ENCODE measurements at regions not wholly inside any gene's neighbourhood (a gene's known extent, or its start where the extent isn't known, plus 50 kb on each side); places are given as distances from the start of the nearest gene placed in this dataset.

DNA sequence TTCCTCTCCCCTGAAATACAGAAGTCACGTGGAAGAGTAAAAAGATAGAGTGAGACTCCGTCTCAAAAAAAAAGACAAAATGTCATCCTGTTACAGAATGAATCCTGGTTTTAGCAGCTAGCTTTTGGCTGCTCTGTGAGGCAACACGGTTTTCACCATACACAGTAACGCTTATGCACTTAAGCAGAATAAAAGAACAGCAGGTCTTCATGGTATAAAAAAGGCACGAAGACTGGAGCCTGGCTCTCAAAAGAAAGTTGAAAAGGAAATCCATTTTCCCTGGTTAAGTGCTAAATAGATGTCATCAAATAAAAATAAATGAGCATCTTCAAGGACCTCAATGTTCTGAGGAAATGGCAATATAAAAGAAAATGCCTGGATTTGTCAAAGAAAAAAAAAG lies 444.1 kb downstream of the IPO8 start:
- Mint-ChIP-seq H3K27ac (no peak overlapping the region), H3K9me3 (ENCODE audit: low read depth) (peaks cover 2% of the 10 kb centered on the region), H3K36me3 (ENCODE audit: low read depth) (no peaks in the 10 kb centered on the region), H3K4me1 (no peaks in the 10 kb centered on the region), H3K27me3 (no peaks in the 10 kb centered on the region), H3K4me3 (no peak overlapping the region)
- intact Hi-C loops (cut with DNase I, micrococcal nuclease): no loop called here
- DNase-seq (no peak), ATAC-seq (no peak)
- ChIA-PET CTCF (no interaction called here), POLR2A (no interaction called here)

GRCh38 chr12:30243426-30243825 lies 452.2 kb downstream of the IPO8 start:
- ChIA-PET POLR2A (no interaction called here), CTCF (no interaction called here)
- H3K36me3 Mint-ChIP-seq (ENCODE audit: low read depth): no peaks in the 10 kb centered on the region
- no peak overlapping the region for H3K4me3 Mint-ChIP-seq
- H3K27ac Mint-ChIP-seq: no peak overlapping the region
- H3K4me1 Mint-ChIP-seq: no peaks in the 10 kb centered on the region
- ATAC-seq: no peak
- H3K27me3 Mint-ChIP-seq: no peaks in the 10 kb centered on the region
- DNase-seq: no peak
- peaks cover 3% of the 10 kb centered on the region for H3K9me3 Mint-ChIP-seq (ENCODE audit: low read depth)
- intact Hi-C loops (cut with DNase I, micrococcal nuclease): no loop called here

GRCh38 chr12:30219047-30219446 lies 435.3 kb upstream of the TMTC1 start:
- ChIA-PET POLR2A (no interaction called here), CTCF (no interaction called here)
- Mint-ChIP-seq H3K4me3 (no peak overlapping the region), H3K27me3 (peaks cover 1% of the 10 kb centered on the region), H3K27ac (no peak overlapping the region), H3K4me1 (no peaks in the 10 kb centered on the region), H3K9me3 (ENCODE audit: low read depth) (no peaks in the 10 kb centered on the region), H3K36me3 (ENCODE audit: low read depth) (no peaks in the 10 kb centered on the region)
- intact Hi-C loops (cut with DNase I, micrococcal nuclease): loop anchor here in 1 of 2 experiments (5.0 kb wide), 1 partner anchor 42 kb away; no protein-coding TSS in a partner anchor
- DNase-seq (no peak), ATAC-seq (no peak)

DNA sequence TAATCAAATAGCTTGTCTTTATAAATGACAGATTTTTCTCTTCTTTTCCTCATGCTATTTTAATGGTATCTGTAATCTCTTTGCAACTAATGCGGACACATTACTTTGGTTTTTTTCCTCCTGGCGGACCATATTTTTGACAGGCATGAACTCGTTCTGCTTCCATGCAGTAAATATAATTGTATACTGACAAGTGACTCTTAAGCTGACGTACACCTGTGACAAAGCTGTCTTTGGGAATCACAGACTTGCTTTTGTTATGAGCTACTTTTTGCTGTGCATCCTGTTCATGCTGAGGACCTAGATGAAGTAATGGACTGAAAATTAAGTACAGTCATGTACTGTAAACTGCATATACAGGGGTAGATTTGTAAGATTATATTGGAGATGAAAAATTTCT lies 434.3 kb upstream of the TMTC1 start:
- DNase-seq: no peak
- POLR2A ChIA-PET: no interaction called here
- Mint-ChIP-seq H3K4me3 (no peak overlapping the region), H3K36me3 (ENCODE audit: low read depth) (no peaks in the 10 kb centered on the region), H3K9me3 (ENCODE audit: low read depth) (no peaks in the 10 kb centered on the region), H3K4me1 (no peaks in the 10 kb centered on the region), H3K27me3 (no peaks in the 10 kb centered on the region), H3K27ac (no peak overlapping the region)
- no peak for ATAC-seq
- CTCF ChIA-PET: no interaction called here
- intact Hi-C loops (cut with DNase I, micrococcal nuclease): loop anchor here in 1 of 2 experiments (5.0 kb wide), 1 partner anchor 41 kb away; no protein-coding TSS in a partner anchor

- ChIA-PET POLR2A (no interaction called here), CTCF (no interaction called here)
- intact Hi-C loops (cut with DNase I, micrococcal nuclease): no loop called here
These were observed 429.4 kb upstream of the TMTC1 start for GRCh38 chr12:30213166-30213565.

DNA sequence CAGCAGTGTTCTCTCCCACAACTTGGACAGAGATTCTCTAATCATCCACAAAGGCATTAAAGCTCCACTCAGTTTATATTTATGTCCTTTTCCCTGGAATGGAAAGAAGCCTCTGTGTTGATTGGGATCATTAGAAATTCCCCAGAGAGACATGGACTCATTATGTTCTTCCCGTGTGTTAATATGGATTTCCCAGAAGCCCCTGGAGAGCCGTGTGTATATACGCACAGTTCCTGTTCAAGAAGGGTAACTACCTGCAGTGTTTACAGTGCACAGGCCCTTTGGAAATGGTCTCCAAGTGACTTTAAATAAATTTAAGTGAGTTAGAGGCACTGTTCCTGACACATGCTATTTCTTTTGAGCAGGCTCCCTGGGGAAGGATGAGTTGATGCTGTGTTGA lies 428.0 kb upstream of the TMTC1 start:
- no peak for ATAC-seq
- Mint-ChIP-seq H3K27ac (no peak overlapping the region), H3K4me3 (no peak overlapping the region), H3K36me3 (ENCODE audit: low read depth) (no peaks in the 10 kb centered on the region), H3K27me3 (no peaks in the 10 kb centered on the region), H3K4me1 (no peaks in the 10 kb centered on the region), H3K9me3 (ENCODE audit: low read depth) (no peaks in the 10 kb centered on the region)
- DNase-seq: no peak
- POLR2A ChIA-PET: no interaction called here
- CTCF ChIA-PET: no interaction called here
- intact Hi-C loops (cut with DNase I, micrococcal nuclease): no loop called here

More at GRCh38 chr12:30213166-30213565, 429.4 kb upstream of the TMTC1 start:
- Mint-ChIP-seq H3K4me1 (no peaks in the 10 kb centered on the region), H3K27ac (no peak overlapping the region), H3K27me3 (no peaks in the 10 kb centered on the region), H3K9me3 (ENCODE audit: low read depth) (no peaks in the 10 kb centered on the region), H3K4me3 (no peak overlapping the region), H3K36me3 (ENCODE audit: low read depth) (no peaks in the 10 kb centered on the region)
- no peak for ATAC-seq
- DNase-seq: no peak

DNA sequence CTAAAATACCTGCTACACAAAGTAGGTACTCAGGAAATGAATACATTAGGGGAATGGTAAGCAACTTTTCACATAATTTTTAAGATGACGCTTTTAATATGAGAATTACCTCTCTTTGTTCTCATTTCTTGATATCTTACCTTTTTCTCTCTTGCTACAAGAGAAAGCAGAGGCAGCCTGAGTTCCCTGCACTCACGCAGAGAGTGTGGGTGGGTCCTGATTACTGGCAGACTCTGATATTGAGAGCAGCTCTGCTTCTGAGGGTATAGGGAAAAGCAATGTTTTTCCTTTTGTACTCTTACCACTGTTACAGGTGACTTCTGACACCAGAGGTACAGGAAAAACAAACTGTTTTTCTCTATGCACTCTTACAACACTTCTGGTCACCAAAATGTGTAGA lies 420.2 kb upstream of the TMTC1 start:
- peaks cover 15% of the 10 kb centered on the region for H3K27me3 Mint-ChIP-seq
- no peak overlapping the region for H3K27ac Mint-ChIP-seq
- DNase-seq (no peak), ATAC-seq (no peak)
- H3K9me3 Mint-ChIP-seq (ENCODE audit: low read depth): no peaks in the 10 kb centered on the region
- H3K36me3 Mint-ChIP-seq (ENCODE audit: low read depth): no peaks in the 10 kb centered on the region
- H3K4me1 Mint-ChIP-seq: no peaks in the 10 kb centered on the region
- ChIA-PET CTCF (interaction anchor here (0.6 kb wide), 1 partner anchor 32 kb away, joined by 3 read pairs; no protein-coding TSS in a partner anchor), POLR2A (no interaction called here)
- intact Hi-C loops (cut with DNase I, micrococcal nuclease): loop anchor here in 1 of 2 experiments (2.0 kb wide), 1 partner anchor 19 kb away; no protein-coding TSS in a partner anchor
- H3K4me3 Mint-ChIP-seq: no peak overlapping the region

DNA sequence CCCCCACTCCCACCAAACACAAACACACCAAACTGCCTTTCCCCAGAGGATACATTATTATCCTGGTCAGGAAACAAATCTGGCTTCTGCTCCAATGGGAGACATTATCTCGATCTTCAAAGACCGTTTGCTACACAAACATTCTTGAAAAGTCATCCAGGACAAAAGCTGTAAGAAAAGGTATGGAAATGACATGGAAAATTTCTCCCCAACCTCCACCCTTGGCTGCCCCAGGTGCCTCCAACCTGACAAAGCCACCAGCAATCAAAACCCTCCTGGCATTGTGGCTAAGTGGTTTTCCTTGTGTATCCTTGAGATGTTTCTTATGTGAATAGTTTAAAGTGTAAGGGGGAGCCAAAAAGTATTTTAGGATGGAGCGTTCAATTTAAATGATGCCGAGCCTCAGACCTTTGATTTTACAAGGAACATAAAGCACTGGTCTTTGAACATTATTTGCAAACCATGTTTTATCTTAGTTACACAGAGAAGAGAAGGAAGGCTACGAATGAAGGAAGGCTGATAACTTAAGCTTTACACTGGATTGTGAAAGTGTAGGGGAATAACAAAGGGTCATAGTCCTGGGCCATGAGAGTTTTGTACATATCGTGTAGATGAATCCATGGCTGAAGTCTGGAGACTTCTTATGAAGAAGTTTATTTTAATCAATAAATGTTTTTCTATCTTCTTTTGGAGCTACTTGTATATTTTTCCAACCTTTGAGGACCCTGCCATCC lies 418.9 kb upstream of the TMTC1 start:
- Mint-ChIP-seq H3K27ac (no peak overlapping the region), H3K27me3 (peaks cover 15% of the 10 kb centered on the region), H3K4me3 (no peak overlapping the region), H3K9me3 (ENCODE audit: low read depth) (no peaks in the 10 kb centered on the region), H3K4me1 (no peaks in the 10 kb centered on the region), H3K36me3 (ENCODE audit: low read depth) (no peaks in the 10 kb centered on the region)
- no peak for DNase-seq
- CTCF ChIA-PET: no interaction called here
- ATAC-seq: no peak
- intact Hi-C loops (cut with DNase I, micrococcal nuclease): no loop called here
- POLR2A ChIA-PET: no interaction called here

GRCh38 chr12:30201301-30202160 lies 417.8 kb upstream of the TMTC1 start:
- intact Hi-C loops (cut with DNase I, micrococcal nuclease): no loop called here
- H3K9me3 Mint-ChIP-seq (ENCODE audit: low read depth): no peaks in the 10 kb centered on the region
- ChIA-PET POLR2A (no interaction called here), CTCF (interaction anchor here (0.7 kb wide), 1 partner anchor 1410 kb away, joined by 3 read pairs; no protein-coding TSS in a partner anchor)
- ATAC-seq: no peak
- H3K4me3 Mint-ChIP-seq: no peak overlapping the region
- no peaks in the 10 kb centered on the region for H3K4me1 Mint-ChIP-seq
- H3K36me3 Mint-ChIP-seq (ENCODE audit: low read depth): no peaks in the 10 kb centered on the region
- no peak overlapping the region for H3K27ac Mint-ChIP-seq
- no peak for DNase-seq
- H3K27me3 Mint-ChIP-seq: peaks cover 15% of the 10 kb centered on the region

DNA sequence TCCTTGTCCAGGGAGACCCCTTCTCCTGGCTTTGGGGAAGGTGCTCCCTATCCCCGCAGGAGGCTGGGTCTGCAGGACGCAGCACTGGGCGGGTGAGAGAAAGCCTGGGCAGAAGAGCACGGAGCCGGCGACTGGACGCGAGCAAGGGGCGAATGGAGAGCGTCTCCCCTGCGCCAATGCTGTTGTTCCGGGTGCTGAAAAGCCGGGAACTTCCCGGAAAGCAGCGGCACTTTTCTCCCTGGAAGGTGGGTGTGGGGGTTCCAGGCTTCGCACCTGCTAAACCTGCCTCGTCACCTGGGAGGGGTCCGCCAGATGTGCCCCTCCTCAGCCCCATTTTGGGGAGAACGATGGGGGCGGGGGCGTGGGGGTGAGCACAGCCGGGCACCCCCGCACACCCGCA lies 417.1 kb upstream of the TMTC1 start:
- CTCF ChIA-PET: no interaction called here
- no peaks in the 10 kb centered on the region for H3K4me1 Mint-ChIP-seq
- H3K9me3 Mint-ChIP-seq (ENCODE audit: low read depth): no peaks in the 10 kb centered on the region
- peaks cover 15% of the 10 kb centered on the region for H3K27me3 Mint-ChIP-seq
- intact Hi-C loops (cut with DNase I, micrococcal nuclease): no loop called here
- DNase-seq: no peak
- H3K36me3 Mint-ChIP-seq (ENCODE audit: low read depth): no peaks in the 10 kb centered on the region
- H3K4me3 Mint-ChIP-seq: no peak overlapping the region
- no peak overlapping the region for H3K27ac Mint-ChIP-seq
- no peak for ATAC-seq
- POLR2A ChIA-PET: no interaction called here

- H3K27ac Mint-ChIP-seq: no peak overlapping the region
- ATAC-seq (no peak), DNase-seq (no peak)
- no peak overlapping the region for H3K4me3 Mint-ChIP-seq
- POLR2A ChIA-PET: no interaction called here
- intact Hi-C loops (cut with DNase I, micrococcal nuclease): no loop called here
- no peaks in the 10 kb centered on the region for H3K36me3 Mint-ChIP-seq (ENCODE audit: low read depth)
- no peaks in the 10 kb centered on the region for H3K4me1 Mint-ChIP-seq
- no peaks in the 10 kb centered on the region for H3K9me3 Mint-ChIP-seq (ENCODE audit: low read depth)
- H3K27me3 Mint-ChIP-seq: peaks cover 12% of the 10 kb centered on the region
- CTCF ChIA-PET: no interaction called here
These were observed 413.8 kb upstream of the TMTC1 start for GRCh38 chr12:30197392-30198057.
